A549 (cell line): ENCODE measurements at regions not wholly inside any gene's neighbourhood (a gene's known extent, or its start where the extent isn't known, plus 50 kb on each side); places are given as distances from the start of the nearest gene placed in this dataset.

Experiments
- ATAC-seq, 2 experiments: fragments of 200-7000 bp in 1 of 2; fragments of >200 bp in 1 of 2; cut with Nextera tagmentation in 1 of 2; cut with Tn5 transposase in 1 of 2; 3 replicates each; pipeline versions ENCODE4 v1.8.0 to v1.9.1; 2018 to 2020; ENCODE audit warnings: mild to moderate bottlenecking in 1 of 2, moderate library complexity in 1 of 2
- CTCF ChIA-PET: fragments of 300-600 bp; sonication (Branson Sonifier 250); formaldehyde crosslinking; extraction: SDS; loops from one replicate; lab custom pipeline; 2021; ENCODE audit warnings: antibody characterized with exemption, inconsistent platforms; lab: Yijun Ruan, JAX
- POLR2A ChIA-PET: fragments of 350-600 bp; formaldehyde crosslinking; extraction: SDS; loops from one replicate; lab custom pipeline; 2021; ENCODE audit warnings: antibody characterized with exemption, inconsistent platforms; lab: Yijun Ruan, JAX
- DNase-seq, 2 experiments: peaks; one replicate each; pipeline versions ENCODE4 v3.0.0 to v3.0.0-alpha.2; 2011 to 2016; ENCODE audit warnings: low read depth in 1 of 2, low spot score in 1 of 2
- FAIRE-seq: peaks from 2 replicates; lab custom pipeline; 2011; peaks lifted over from hg19 to GRCh38; lab: Jason Lieb, UNC
- H3K27ac ChIP-seq, 2 experiments: fragments of >200 bp; sonication (Bioruptor Twin); formaldehyde crosslinking; 3 replicates each; pipeline ENCODE4 v1.5.1; 2016 to 2017
- H3K4me1 ChIP-seq: fragments of >200 bp; sonication (Bioruptor Twin); formaldehyde crosslinking; 3 replicates; pipeline ENCODE4 v1.6.1; 2016
- H3K4me2 ChIP-seq: fragments of >200 bp; sonication (Bioruptor Twin); formaldehyde crosslinking; 3 replicates; pipeline ENCODE4 v1.6.1; 2016
- H3K4me3 ChIP-seq: fragments of >200 bp; sonication (Bioruptor Twin); formaldehyde crosslinking; 3 replicates; pipeline ENCODE4 v1.5.1; 2016
- H3K9me3 ChIP-seq: fragments of >200 bp; sonication (Bioruptor Twin); formaldehyde crosslinking; 3 replicates; pipeline ENCODE4 v1.6.1; 2016
- ATOH8 ChIP-seq: fragments of 250-450 bp; sonication (Bioruptor Pico); IDR thresholded peaks from 2 replicates; pipeline ENCODE4 v1.5.0; 2020; ENCODE audit warnings: low read depth, mild to moderate bottlenecking, moderate library complexity
- CBX8 ChIP-seq: fragments of 200-600 bp; sonication (generic); IDR thresholded peaks from 2 replicates; pipeline ENCODE4 v1.6.1; 2016
- CHD2 ChIP-seq: fragments of 150-350 bp; IDR thresholded peaks from 2 replicates; pipeline ENCODE4 v1.6.1; 2014; ENCODE audit warnings: low read length; ENCODE audit not compliant: partially characterized antibody
- CTCF ChIP-seq: fragments of >200 bp; sonication (Bioruptor Twin); formaldehyde crosslinking; IDR thresholded peaks from 3 replicates; pipeline ENCODE4 v1.5.1; 2016
- E2F6 ChIP-seq: IDR thresholded peaks from 2 replicates; pipeline ENCODE4 v1.6.1; 2012; ENCODE audit warnings: low read depth, borderline replicate concordance
- EHF ChIP-seq: fragments of 250-450 bp; sonication (Bioruptor Pico); IDR thresholded peaks from 2 replicates; pipeline ENCODE4 v1.5.0; 2020; ENCODE audit warnings: mild to moderate bottlenecking
- EHMT2 ChIP-seq: fragments of 200-600 bp; sonication (generic); IDR thresholded peaks from 2 replicates; pipeline ENCODE4 v1.6.1; 2016; ENCODE audit warnings: antibody characterized with exemption, low read depth, mild to moderate bottlenecking, moderate library complexity
- ELK1 ChIP-seq: fragments of 150-350 bp; IDR thresholded peaks from 2 replicates; pipeline ENCODE4 v1.6.1; 2014; ENCODE audit warnings: low read depth, mild to moderate bottlenecking, low read length
- ESRRA ChIP-seq: fragments of 150-350 bp; IDR thresholded peaks from 2 replicates; pipeline ENCODE4 v1.6.1; 2014; ENCODE audit warnings: mild to moderate bottlenecking, low read length, borderline replicate concordance
- FOSB ChIP-seq: fragments of 250-450 bp; sonication (Bioruptor Pico); IDR thresholded peaks from 2 replicates; pipeline ENCODE4 v1.5.0; 2020; ENCODE audit warnings: mild to moderate bottlenecking, moderate library complexity
- FOSL2 ChIP-seq, 2 experiments: fragments of 450-650 bp in 1 of 2; fragments of >200 bp in 1 of 2; sonication (Bioruptor Twin) in 1 of 2; formaldehyde crosslinking; IDR thresholded peaks; 2 replicates each; pipeline versions ENCODE4 v1.5.0 to v1.6.1; 2016 to 2020; ENCODE audit warnings: mild to moderate bottlenecking in 1 of 2, moderate library complexity in 1 of 2
- GATA3 ChIP-seq: IDR thresholded peaks from 2 replicates; pipeline ENCODE4 v1.6.1; 2012; ENCODE audit warnings: borderline replicate concordance
- HES2 ChIP-seq: fragments of >200 bp; sonication (Bioruptor Twin); formaldehyde crosslinking; IDR thresholded peaks from 2 replicates; pipeline ENCODE4 v1.6.1; 2016
- HOXA7 ChIP-seq: fragments of 250-450 bp; sonication (Bioruptor Pico); IDR thresholded peaks from 2 replicates; pipeline ENCODE4 v1.5.0; 2020; ENCODE audit warnings: mild to moderate bottlenecking, moderate library complexity
- HOXB13 ChIP-seq: fragments of 250-450 bp; sonication (Bioruptor Pico); IDR thresholded peaks from 2 replicates; pipeline ENCODE4 v1.5.0; 2020; ENCODE audit warnings: low read depth, mild to moderate bottlenecking, moderate library complexity
- JUN ChIP-seq, 2 experiments: fragments of >200 bp; sonication (Bioruptor Twin); formaldehyde crosslinking; IDR thresholded peaks; 2 replicates in 1 of 2; 3 replicates in 1 of 2; pipeline ENCODE4 v1.6.1; 2016 to 2017
- KDM1A ChIP-seq: fragments of 200-600 bp; sonication (generic); IDR thresholded peaks from 2 replicates; pipeline ENCODE4 v1.6.1; 2016; ENCODE audit warnings: low read depth, mild to moderate bottlenecking
- NFE2L2 ChIP-seq: fragments of 150-350 bp; conservative IDR thresholded peaks from 2 replicates; pipeline ENCODE4 v1.6.1; 2014; ENCODE audit warnings: low read length
- NPAS2 ChIP-seq: fragments of 250-450 bp; sonication (Bioruptor Pico); IDR thresholded peaks from 2 replicates; pipeline ENCODE4 v1.8.0; 2022; ENCODE audit warnings: mild to moderate bottlenecking, moderate library complexity, borderline replicate concordance
- PBX3 ChIP-seq: IDR thresholded peaks from 2 replicates; pipeline ENCODE4 v1.6.1; 2012
- POLR2A ChIP-seq: IDR thresholded peaks from 2 replicates; pipeline ENCODE4 v1.6.1; 2012; ENCODE audit warnings: mild to moderate bottlenecking, low read length
- RCOR1 ChIP-seq: fragments of 150-350 bp; IDR thresholded peaks from 2 replicates; pipeline ENCODE4 v1.6.1; 2014; ENCODE audit warnings: antibody characterized with exemption, low read length, low read depth
- RFX5 ChIP-seq: fragments of 450-650 bp; IDR thresholded peaks from 2 replicates; pipeline ENCODE4 v1.7.1; 2014; ENCODE audit warnings: antibody characterized with exemption, mild to moderate bottlenecking, moderate library complexity
- ZFP36 ChIP-seq: fragments of 450-650 bp; IDR thresholded peaks from 2 replicates; pipeline ENCODE4 v1.6.1; 2014; ENCODE audit warnings: borderline replicate concordance; ENCODE audit not compliant: partially characterized antibody
- ZNF302 ChIP-seq: fragments of 250-450 bp; sonication (Bioruptor Pico); IDR thresholded peaks from 2 replicates; pipeline ENCODE4 v1.9.0; 2021; ENCODE audit warnings: inconsistent platforms, mild to moderate bottlenecking, moderate library complexity
- ZSCAN20 ChIP-seq: fragments of 250-450 bp; sonication (Bioruptor Pico); IDR thresholded peaks from 2 replicates; pipeline ENCODE4 v1.8.0; 2022; ENCODE audit warnings: mild to moderate bottlenecking, moderate library complexity
- WGBS: methylation state at CpG from one replicate; pipeline ENCODE4 v1.1.6; 2017; ENCODE audit errors: missing lambda C conversion rate; 5-methylcytosine and 5-hydroxymethylcytosine counted together

- no peak for TF ChIP-seq EHF (CRISPR knock-in tag)
- TF ChIP-seq CBX8, result no peak
These were observed 335.5 kb upstream of the ZFHX3 start (continued) for GRCh38 chr16:73383195-73383987.

GRCh38 chr16:73378471-73378870 is 330.5 kb upstream of the ZFHX3 start:
- no peak for ATAC-seq
- Histone ChIP-seq H3K4me3 (no peak overlapping the region), H3K4me1 (no peaks in the 10 kb centered on the region), H3K27ac (no peak overlapping the region), H3K4me2 (no peak overlapping the region), H3K9me3 (no peaks in the 10 kb centered on the region)
- WGBS, result 39% methylated on average over 4 of the region's 4 CpGs
- POLR2A ChIA-PET, result no interaction called here
- CTCF ChIA-PET, result interaction anchor here (0.6 kb wide), 1 partner anchor 1767 kb away, joined by 3 read pairs; no protein-coding TSS in a partner anchor
- DNase-seq, result no peak
- no peak for TF ChIP-seq HOXA7
- TF ChIP-seq NFE2L2, result no peak
- TF ChIP-seq ZFP36, result no peak
- TF ChIP-seq RFX5, result no peak
- no peak for TF ChIP-seq FOSB
- TF ChIP-seq E2F6, result no peak
- no peak for TF ChIP-seq FOSL2 (IDR thresholded peaks at IDR 0.05)
- TF ChIP-seq FOSL2 (CRISPR knock-in tag; IDR thresholded peaks at IDR 0.05), result no peak
- TF ChIP-seq HOXB13, result no peak
- TF ChIP-seq GATA3, result no peak
- TF ChIP-seq HES2, result no peak
- TF ChIP-seq POLR2A, result no peak
- TF ChIP-seq CTCF, result no peak
- no peak for TF ChIP-seq ELK1
- no peak for TF ChIP-seq NPAS2 (CRISPR knock-in tag)
- TF ChIP-seq EHMT2, result no peak
- TF ChIP-seq RCOR1, result no peak
- no peak for TF ChIP-seq ATOH8
- TF ChIP-seq KDM1A, result no peak
- FAIRE-seq, result no peak

- H3K4me2 ChIP-seq, result no peak overlapping the region
- DNase-seq (no peak), ATAC-seq (no peak)
- H3K9me3 ChIP-seq, result no peaks in the 10 kb centered on the region
- ChIA-PET POLR2A (no interaction called here), CTCF (no interaction called here)
- H3K4me1 ChIP-seq, result no peaks in the 10 kb centered on the region
- H3K27ac ChIP-seq, result no peak overlapping the region
- H3K4me3 ChIP-seq, result no peak overlapping the region
- WGBS, result 22% methylated on average over 9 of the region's 9 CpGs
- TF ChIP-seq ESRRA (no peak), HES2 (no peak), ELK1 (no peak), ZSCAN20 (CRISPR knock-in tag) (no peak), NFE2L2 (no peak), ZNF302 (CRISPR knock-in tag) (no peak), JUN (IDR thresholded peaks at IDR 0.05) (no peak), CHD2 (no peak), PBX3 (no peak)
- TF ChIP-seq, all 56 proteins: peak for 0
- no peak for FAIRE-seq
These were observed 323.8 kb upstream of the ZFHX3 start for GRCh38 chr16:73371584-73372319.
